Activated CD8-positive, alpha-beta T cell treated with anti-CD3 and anti-CD28 coated beads, Interleukin-2, amount 10 ng/mL, durations not matched to agents 7 days and 5 days (primary cell): ENCODE measurements at regions not wholly inside any gene's neighbourhood (a gene's known extent, or its start where the extent isn't known, plus 50 kb on each side); places are given as distances from the start of the nearest gene placed in this dataset.

Experiments used
- ATAC-seq: fragments of 150-1000 bp; cut with Tn5 transposase; one replicate; pipeline ENCODE4 v1.10.0; 2021; ENCODE audit warnings: moderate library complexity
- CTCF ChIA-PET: fragments of 350-600 bp; sonication (Branson Sonifier 250); formaldehyde crosslinking; loops from one replicate; lab custom pipeline; 2021; ENCODE audit warnings: antibody characterized with exemption; lab: Charles Lee
- POLR2A ChIA-PET: fragments of 350-600 bp; sonication (Branson Sonifier 250); formaldehyde crosslinking; loops from one replicate; lab custom pipeline; 2021; ENCODE audit warnings: antibody characterized with exemption; lab: Charles Lee
- DNase-seq: peaks from one replicate; pipeline ENCODE4 v3.0.0-alpha.2; 2020
- H3K27ac Mint-ChIP-seq: one replicate; pipeline ENCODE4 v1.8.0; 2021; ENCODE audit warnings: mild to moderate bottlenecking, mixed read lengths
- H3K27me3 Mint-ChIP-seq: one replicate; pipeline ENCODE4 v1.8.0; 2021; ENCODE audit warnings: low read depth, mixed read lengths
- H3K36me3 Mint-ChIP-seq: one replicate; pipeline ENCODE4 v1.8.0; 2021; ENCODE audit warnings: low read depth, mixed read lengths
- H3K4me1 Mint-ChIP-seq: one replicate; pipeline ENCODE4 v1.8.0; 2021; ENCODE audit warnings: low read depth, mixed read lengths
- H3K4me3 Mint-ChIP-seq: one replicate; pipeline ENCODE4 v1.8.0; 2021; ENCODE audit warnings: mild to moderate bottlenecking, mixed read lengths
- H3K9me3 Mint-ChIP-seq: one replicate; pipeline ENCODE4 v1.8.0; 2022; ENCODE audit warnings: mixed read lengths; ENCODE audit not compliant: insufficient read depth

DNA sequence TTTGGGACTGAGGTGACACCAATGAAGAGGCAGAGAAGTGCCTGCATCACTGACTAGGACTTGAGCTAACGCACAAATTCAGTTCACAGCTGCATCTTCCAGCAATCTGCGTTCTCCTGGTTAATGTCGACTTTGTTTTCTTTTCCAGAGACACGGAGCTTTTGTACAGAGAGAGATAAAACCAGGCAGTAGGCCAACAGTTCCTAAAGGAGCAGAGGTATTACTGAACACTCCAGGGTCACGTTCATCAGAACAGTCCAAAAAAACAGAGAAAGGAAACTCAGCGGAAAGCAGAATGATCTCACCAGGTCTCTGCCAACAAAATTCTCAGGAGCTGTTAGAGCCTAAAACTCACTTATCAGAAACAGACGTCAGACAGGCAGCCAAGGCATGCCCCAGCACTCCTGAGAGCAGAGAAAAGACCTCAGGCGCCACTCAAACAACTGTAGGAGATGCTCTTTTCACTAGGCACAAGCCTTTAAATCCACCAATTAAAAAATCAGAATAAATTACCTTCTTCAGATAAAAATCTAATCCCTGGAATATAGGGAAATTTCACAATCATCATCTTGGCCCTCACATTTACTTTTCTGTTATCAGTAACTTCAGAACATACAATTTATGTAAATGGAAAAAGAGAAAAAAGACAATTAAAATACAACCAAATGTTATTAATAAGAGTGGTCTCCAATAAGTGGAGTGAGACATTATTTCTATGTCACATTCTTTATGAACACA, 95.9 kb upstream of the SPTBN1 start:
- ATAC-seq, result no peak
- Mint-ChIP-seq H3K4me1 (no peaks in the 10 kb centered on the region), H3K36me3 (no peaks in the 10 kb centered on the region), H3K27me3 (peaks cover 34% of the 10 kb centered on the region), H3K9me3 (no peaks in the 10 kb centered on the region), H3K4me3 (no peak overlapping the region), H3K27ac (no peak overlapping the region)
- no peak for DNase-seq
- ChIA-PET POLR2A (no interaction called here), CTCF (no interaction called here)

DNA sequence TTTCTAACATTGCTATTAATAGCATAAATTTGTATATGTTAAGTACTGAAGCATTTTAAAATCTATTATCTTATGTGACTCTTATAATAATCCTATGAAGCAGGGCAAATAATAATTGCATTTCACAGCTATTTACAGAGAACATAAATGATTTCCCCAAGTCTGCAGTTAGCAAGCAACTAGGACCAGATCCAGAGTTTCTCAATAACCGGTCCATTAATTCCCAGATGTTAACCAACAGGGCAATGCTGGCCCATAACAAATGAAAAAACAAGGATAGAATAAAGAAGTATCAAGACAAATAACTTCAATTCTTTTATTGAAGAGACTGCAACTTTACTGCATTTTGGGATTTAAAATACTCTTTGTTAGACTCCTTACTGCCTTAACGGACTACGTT, 91.7 kb upstream of the SPTBN1 start:
- Mint-ChIP-seq H3K36me3 (no peaks in the 10 kb centered on the region), H3K4me3 (no peak overlapping the region), H3K4me1 (no peaks in the 10 kb centered on the region), H3K27me3 (peaks cover 25% of the 10 kb centered on the region), H3K9me3 (peaks cover 15% of the 10 kb centered on the region), H3K27ac (no peak overlapping the region)
- ChIA-PET CTCF (no interaction called here), POLR2A (no interaction called here)
- no peak for ATAC-seq
- no peak for DNase-seq

DNA sequence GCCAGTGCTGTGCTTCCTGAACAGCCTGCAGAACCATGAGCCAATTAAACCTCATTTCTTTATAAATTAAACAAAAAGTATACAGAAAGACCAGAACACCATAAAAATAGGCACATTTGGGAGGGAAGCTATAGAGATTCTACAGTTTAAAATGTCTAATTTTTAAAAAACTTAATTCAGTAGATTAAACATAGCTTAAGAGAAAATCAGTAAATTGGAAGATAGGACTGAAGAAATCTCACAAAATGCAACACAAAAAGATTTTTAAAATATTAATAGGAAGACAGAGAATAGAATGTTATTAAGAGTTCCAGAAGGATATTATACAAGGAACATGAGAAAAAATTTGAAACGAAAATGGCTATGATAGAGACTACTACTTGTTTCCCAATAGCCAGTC, 90.5 kb upstream of the SPTBN1 start:
- H3K4me1 Mint-ChIP-seq, result no peaks in the 10 kb centered on the region
- POLR2A ChIA-PET, result no interaction called here

DNA sequence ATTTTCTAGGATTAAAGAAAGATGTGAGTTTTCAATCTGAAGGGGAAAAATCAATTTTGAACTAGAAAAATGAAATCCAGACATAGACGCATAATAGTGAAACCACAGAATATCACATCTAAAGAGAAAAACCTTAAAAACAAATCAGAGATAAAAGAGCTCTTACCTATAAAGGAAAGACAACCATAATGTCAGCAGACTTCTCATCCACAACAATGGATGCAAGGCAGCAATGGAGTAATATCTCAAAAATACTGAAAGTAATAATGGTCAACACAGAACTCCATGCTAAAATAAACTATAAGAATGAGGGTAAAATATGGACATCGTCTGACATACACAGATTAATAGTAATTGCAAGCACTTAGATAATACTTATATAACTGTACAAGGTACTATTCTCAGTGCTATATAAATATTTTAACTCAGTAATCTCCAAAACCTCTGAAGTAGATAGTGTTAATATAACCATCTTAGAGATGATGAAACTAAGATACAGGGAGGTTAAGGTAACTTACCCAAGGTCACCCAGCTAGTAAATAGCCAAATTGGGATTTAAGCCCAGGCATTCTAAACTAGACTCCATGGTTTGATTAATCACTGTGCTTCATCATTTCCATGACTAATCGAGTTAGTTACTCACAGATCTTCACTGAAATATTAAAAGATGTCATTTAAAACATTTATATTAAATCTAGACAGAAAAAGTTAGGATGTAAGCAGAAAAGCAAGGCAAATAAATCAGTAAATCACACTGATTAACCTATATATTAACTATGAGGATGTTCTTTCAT, 89.4 kb upstream of the SPTBN1 start:
- CTCF ChIA-PET, result interaction anchor here (1.4 kb wide), 1 partner anchor 37 kb away, joined by 3 read pairs; no protein-coding TSS in a partner anchor
- no peak for DNase-seq
- H3K4me3 Mint-ChIP-seq, result no peak overlapping the region
- no peaks in the 10 kb centered on the region for H3K4me1 Mint-ChIP-seq
- H3K36me3 Mint-ChIP-seq, result no peaks in the 10 kb centered on the region
- POLR2A ChIA-PET, result no interaction called here
- peaks cover 21% of the 10 kb centered on the region for H3K27me3 Mint-ChIP-seq
- no peak overlapping the region for H3K27ac Mint-ChIP-seq
- no peak for ATAC-seq
- H3K9me3 Mint-ChIP-seq, result peaks cover 15% of the 10 kb centered on the region

More for the DNA sequence above, 90.5 kb upstream of the SPTBN1 start:
- no peak overlapping the region for H3K4me3 Mint-ChIP-seq
- H3K27ac Mint-ChIP-seq, result no peak overlapping the region
- peaks cover 21% of the 10 kb centered on the region for H3K27me3 Mint-ChIP-seq
- no peak for DNase-seq
- ATAC-seq, result no peak
- no peaks in the 10 kb centered on the region for H3K36me3 Mint-ChIP-seq
- CTCF ChIA-PET, result interaction anchor here (1.4 kb wide), 1 partner anchor 38 kb away, joined by 3 read pairs; no protein-coding TSS in a partner anchor
- H3K9me3 Mint-ChIP-seq, result peaks cover 15% of the 10 kb centered on the region

DNA sequence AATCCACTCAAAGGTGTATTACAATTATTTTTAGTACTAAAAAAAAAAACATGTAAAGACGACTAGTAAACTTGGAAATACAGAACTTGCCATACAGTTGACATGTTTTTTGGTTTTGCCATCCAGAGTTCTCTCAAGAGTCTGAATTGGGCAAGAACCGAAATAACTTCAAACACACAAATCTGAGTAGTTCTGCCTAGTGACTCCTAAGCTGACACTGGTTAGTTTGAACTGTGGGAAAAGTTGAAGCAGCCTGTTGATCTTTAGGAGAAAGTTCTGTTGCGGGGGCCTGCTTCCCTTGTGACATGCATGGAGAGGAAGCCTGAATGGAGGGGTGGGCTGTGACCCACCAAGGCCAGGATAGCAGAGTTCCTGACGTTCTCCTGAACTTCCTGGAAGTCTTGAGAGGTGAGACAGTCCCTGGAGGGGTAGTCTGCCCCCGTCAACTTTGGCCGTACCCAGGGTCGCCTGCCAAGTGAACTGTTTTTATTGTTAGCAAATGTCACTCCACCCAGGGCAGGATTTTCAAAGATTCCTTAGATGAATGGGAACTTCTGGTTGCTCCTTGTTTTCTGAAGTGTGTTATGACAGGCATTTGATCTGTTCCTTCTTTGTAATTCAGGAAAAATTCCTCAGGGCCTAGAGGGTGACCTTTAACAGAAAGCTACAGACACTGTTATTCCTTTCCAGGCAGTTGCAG, 85.6 kb upstream of the SPTBN1 start:
- no peak for DNase-seq
- H3K9me3 Mint-ChIP-seq, result peaks cover 13% of the 10 kb centered on the region

DNA sequence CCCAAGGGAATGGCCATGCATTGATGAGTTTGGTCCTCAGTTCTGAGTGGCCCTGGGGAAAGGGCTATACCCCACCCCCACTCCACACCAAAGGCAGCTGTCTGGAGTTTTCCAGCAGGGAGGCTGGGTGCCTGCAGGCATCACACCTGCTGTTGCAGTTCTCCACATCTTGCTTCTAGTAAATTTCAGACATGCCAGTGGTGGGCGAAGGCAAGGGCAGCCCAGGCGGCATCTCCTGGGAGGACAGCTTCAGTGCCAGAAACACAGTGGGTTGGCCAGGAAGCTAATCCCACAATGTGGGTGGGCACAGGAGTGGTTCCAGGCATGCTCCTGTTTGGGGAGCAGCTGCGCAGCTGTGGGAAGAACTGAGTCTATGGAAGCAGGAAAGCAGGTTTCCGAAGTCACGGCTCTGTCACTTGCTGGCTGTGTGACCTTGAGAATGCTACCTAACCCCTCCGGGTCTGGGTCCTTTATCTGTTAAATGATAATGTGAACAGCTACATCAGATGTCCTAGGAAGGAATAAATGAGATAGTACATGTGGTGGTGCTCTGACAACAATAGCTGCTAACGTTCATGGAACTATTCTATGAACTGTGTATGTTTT, 84.6 kb upstream of the SPTBN1 start:
- Mint-ChIP-seq H3K4me3 (no peak overlapping the region), H3K4me1 (no peaks in the 10 kb centered on the region), H3K36me3 (no peaks in the 10 kb centered on the region), H3K27ac (no peak overlapping the region), H3K27me3 (peaks cover 2% of the 10 kb centered on the region), H3K9me3 (peaks cover 12% of the 10 kb centered on the region)
- ChIA-PET CTCF (no interaction called here), POLR2A (no interaction called here)
- ATAC-seq (no peak), DNase-seq (no peak)

More for the DNA sequence above, 85.6 kb upstream of the SPTBN1 start:
- no peak for ATAC-seq
- Mint-ChIP-seq H3K36me3 (no peaks in the 10 kb centered on the region), H3K27ac (no peak overlapping the region), H3K4me3 (no peak overlapping the region), H3K27me3 (peaks cover 2% of the 10 kb centered on the region), H3K4me1 (no peaks in the 10 kb centered on the region)
- ChIA-PET CTCF (no interaction called here), POLR2A (no interaction called here)

DNA sequence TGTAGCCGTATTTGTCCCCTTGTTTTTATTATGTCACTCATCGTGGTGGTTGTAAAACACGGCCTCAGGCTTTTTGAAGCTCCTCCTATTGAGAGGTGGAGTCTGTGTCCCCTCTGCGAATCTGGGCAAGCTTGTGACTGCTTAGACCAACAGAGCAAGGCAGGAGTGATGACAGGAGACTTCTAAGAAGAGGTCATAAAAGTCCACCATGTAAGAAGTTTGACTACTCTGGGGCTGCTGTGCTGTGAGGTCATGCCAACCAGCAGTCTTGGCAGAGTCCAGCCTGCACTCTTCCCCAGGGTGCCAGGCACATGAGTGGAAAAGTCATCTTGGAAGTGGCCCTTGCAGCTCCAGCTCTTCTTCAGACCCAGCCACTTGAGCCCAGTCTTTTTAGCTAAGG, 83.8 kb upstream of the SPTBN1 start:
- Mint-ChIP-seq H3K9me3 (peaks cover 12% of the 10 kb centered on the region), H3K4me3 (no peak overlapping the region), H3K4me1 (no peaks in the 10 kb centered on the region), H3K27ac (no peak overlapping the region), H3K36me3 (no peaks in the 10 kb centered on the region), H3K27me3 (peaks cover 2% of the 10 kb centered on the region)
- DNase-seq, result no peak
- ATAC-seq, result no peak
- ChIA-PET CTCF (no interaction called here), POLR2A (no interaction called here)

DNA sequence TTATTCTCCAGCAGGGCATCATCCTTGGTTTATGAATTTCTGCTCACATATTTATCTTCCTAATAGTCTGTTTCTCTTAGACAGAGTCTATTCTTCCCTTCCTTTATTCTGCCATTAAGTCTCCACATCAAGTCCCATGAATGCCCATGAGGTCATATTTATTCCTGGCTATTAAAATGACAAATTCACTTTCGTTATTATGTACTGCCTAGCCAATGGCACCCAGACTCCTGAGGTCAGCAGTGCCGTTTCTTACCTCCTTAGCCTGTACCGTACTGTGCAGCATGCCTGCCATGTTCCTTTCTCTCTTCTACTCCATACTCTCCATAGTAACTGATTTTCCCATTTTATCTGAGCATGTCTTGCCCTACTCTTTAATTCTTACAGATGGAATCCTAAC, 82.3 kb upstream of the SPTBN1 start:
- ChIA-PET POLR2A (no interaction called here), CTCF (no interaction called here)
- Mint-ChIP-seq H3K27me3 (peaks cover 2% of the 10 kb centered on the region), H3K9me3 (peaks cover 5% of the 10 kb centered on the region), H3K27ac (no peak overlapping the region), H3K4me3 (no peak overlapping the region), H3K36me3 (no peaks in the 10 kb centered on the region), H3K4me1 (no peaks in the 10 kb centered on the region)
- DNase-seq (no peak), ATAC-seq (no peak)

DNA sequence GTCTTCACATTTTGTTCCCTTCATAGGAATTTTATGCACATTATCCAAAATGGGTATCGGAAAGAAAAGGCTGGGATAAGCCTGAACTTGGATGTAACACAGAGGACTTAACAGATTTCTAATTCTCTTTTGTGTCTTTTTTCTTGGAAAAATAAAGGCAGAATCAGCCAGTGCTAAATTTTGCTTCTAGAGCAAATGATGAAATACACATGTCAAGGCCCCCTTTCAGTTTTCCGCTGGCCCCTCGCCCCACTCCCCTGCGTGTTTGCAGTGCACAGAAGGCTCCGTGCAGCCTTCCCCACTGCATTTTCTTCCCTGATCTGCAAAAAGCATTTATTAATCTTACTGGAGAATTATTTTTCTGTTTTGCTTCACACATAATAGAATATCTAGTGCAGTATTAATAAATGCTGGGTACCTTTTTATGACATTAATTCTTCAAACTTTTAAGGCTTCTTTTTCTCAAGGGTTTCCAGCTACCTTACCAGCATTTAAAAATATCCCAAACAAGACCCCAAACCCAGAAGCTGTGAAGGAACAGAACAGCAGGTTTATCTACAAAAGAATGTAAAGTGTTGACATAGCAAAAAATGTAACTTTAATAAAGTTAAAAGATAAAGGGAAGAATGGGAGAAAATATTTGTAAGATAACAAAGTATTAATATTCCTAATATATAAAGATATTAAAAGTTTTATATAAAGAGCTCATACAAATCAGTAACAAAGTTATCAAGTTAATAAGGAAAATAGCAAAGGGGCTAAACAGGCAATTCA, 81.3 kb upstream of the SPTBN1 start:
- Mint-ChIP-seq H3K36me3 (no peaks in the 10 kb centered on the region), H3K27me3 (no peaks in the 10 kb centered on the region), H3K4me1 (no peaks in the 10 kb centered on the region), H3K9me3 (no peaks in the 10 kb centered on the region), H3K27ac (no peak overlapping the region), H3K4me3 (no peak overlapping the region)
- POLR2A ChIA-PET, result no interaction called here
- ATAC-seq (no peak), DNase-seq (no peak)
- CTCF ChIA-PET, result interaction anchor here (0.7 kb wide), 1 partner anchor 13 kb away, joined by 5 read pairs; no protein-coding TSS in a partner anchor

DNA sequence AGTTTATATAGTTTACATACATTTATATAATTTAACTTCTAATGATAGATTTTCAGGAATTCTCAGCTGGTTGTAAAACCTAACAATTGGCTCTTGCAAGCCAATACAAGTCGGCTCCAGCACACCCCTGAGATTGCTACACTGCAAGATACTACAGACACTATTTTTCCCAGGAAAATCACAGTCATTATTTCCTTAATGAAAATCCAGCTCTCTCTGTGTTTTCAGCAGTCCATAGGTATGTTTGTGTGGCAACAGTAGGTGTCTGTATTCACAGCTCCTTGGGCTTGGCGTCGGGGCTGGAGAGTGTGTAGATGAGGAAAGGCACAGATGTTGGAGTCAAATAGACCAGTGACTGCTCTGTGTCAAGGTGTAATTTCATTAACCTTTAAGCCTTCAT, 78.7 kb upstream of the SPTBN1 start:
- ATAC-seq (no peak), DNase-seq (no peak)
- no peaks in the 10 kb centered on the region for H3K36me3 Mint-ChIP-seq
- H3K4me1 Mint-ChIP-seq, result no peaks in the 10 kb centered on the region
- no peak overlapping the region for H3K27ac Mint-ChIP-seq
- CTCF ChIA-PET, result no interaction called here
- no peaks in the 10 kb centered on the region for H3K9me3 Mint-ChIP-seq
- POLR2A ChIA-PET, result no interaction called here
- peaks cover 2% of the 10 kb centered on the region for H3K27me3 Mint-ChIP-seq
- no peak overlapping the region for H3K4me3 Mint-ChIP-seq

DNA sequence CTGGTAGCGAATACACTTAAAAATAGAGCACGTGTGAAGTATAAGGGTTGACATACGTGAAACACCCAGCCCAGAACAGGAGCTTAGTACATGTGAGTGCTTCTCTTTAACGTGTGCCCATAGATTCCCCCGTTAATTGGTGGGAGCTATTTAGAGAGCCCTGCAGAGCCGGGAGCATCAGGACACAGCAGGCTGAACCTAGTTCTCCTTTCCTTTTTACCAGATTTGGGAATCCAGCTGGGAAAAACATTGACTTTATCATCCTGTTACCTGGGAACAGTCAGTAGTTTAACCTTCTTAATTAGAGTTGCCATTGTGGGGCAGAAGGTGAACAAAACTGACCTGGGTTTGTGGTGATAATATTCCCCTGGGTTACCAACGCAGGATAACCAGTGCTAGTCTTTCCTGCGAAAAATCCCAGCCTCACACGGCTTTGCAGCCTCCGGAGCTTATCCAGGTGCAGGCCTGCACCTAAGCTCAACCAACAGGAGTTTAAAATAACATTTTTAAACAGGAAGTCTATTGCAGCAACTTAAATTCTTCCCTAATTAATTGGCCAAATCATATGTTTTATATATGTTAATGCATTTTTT, 78.1 kb upstream of the SPTBN1 start:
- no peak overlapping the region for H3K4me3 Mint-ChIP-seq
- DNase-seq (no peak), ATAC-seq (no peak)
- peaks cover 3% of the 10 kb centered on the region for H3K27me3 Mint-ChIP-seq
- ChIA-PET POLR2A (no interaction called here), CTCF (interaction anchor here (0.8 kb wide), 1 partner anchor 171 kb away, joined by 3 read pairs; no protein-coding TSS in a partner anchor)
- no peaks in the 10 kb centered on the region for H3K4me1 Mint-ChIP-seq
- H3K9me3 Mint-ChIP-seq, result no peaks in the 10 kb centered on the region
- H3K27ac Mint-ChIP-seq, result no peak overlapping the region
- no peaks in the 10 kb centered on the region for H3K36me3 Mint-ChIP-seq
